B cell (primary cell): ENCODE measurements at regions not wholly inside any gene's neighbourhood (a gene's known extent, or its start where the extent isn't known, plus 50 kb on each side); places are given as distances from the start of the nearest gene placed in this dataset.

Source experiments
- ATAC-seq: fragments of 200-7000 bp; cut with Tn5 transposase; one replicate; pipeline ENCODE4 v1.10.0; 2021; ENCODE audit warnings: low read depth, mild to moderate bottlenecking, moderate number of reproducible peaks, moderate library complexity
- CTCF ChIA-PET: fragments of 350-600 bp; sonication (Branson Sonifier 250); formaldehyde crosslinking; loops from one replicate; lab custom pipeline; 2021; ENCODE audit warnings: antibody characterized with exemption, inconsistent platforms; lab: Charles Lee
- POLR2A ChIA-PET: fragments of 350-600 bp; sonication (Branson Sonifier 250); formaldehyde crosslinking; loops from one replicate; lab custom pipeline; 2021; ENCODE audit warnings: antibody characterized with exemption; lab: Charles Lee
- DNase-seq: peaks from one replicate; pipeline ENCODE4 v3.0.0; 2013
- H2AFZ ChIP-seq: 2 replicates; pipeline ENCODE4 v1.6.1; 2012; ENCODE audit warnings: mild to moderate bottlenecking, low read depth, low read length; ENCODE audit not compliant: insufficient read depth, poor library complexity, severe bottlenecking
- H3K27ac ChIP-seq, 2 donors: 1 replicate in 1 of 2; 2 replicates in 1 of 2; pipeline ENCODE4 v1.5.1; 2012 to 2013; ENCODE audit warnings: low read length in 2 of 2, mild to moderate bottlenecking in 2 of 2, moderate library complexity in 1 of 2
- H3K27me3 ChIP-seq, 4 experiments: fragments of 200-600 bp in 1 of 4; sonication (generic) in 1 of 4; replicated peaks in 1 of 4; 1 replicate in 2 of 4; 2 replicates in 2 of 4; pipeline versions ENCODE4 v1.6.1 to v1.7.0; 2013 to 2016; ENCODE audit warnings: low read length in 3 of 4, mild to moderate bottlenecking in 2 of 4, mixed read lengths in 1 of 4, moderate library complexity in 1 of 4; ENCODE audit not compliant: insufficient read depth in 4 of 4, control insufficient read depth in 3 of 4; ENCODE audit errors: control extremely low read depth in 1 of 4
- H3K36me3 ChIP-seq, 2 experiments: replicated peaks in 1 of 2; 1 replicate in 1 of 2; 2 replicates in 1 of 2; pipeline versions ENCODE4 v1.6.1 to v1.7.1; 2013; ENCODE audit warnings: low read length in 1 of 2; ENCODE audit not compliant: insufficient read depth in 2 of 2, control insufficient read depth in 1 of 2; ENCODE audit errors: control extremely low read depth in 1 of 2, extremely low read depth in 1 of 2
- H3K4me1 ChIP-seq, 2 donors: fragments of 200-600 bp in 1 of 2; sonication (generic) in 1 of 2; 1 replicate in 1 of 2; 2 replicates in 1 of 2; pipeline versions ENCODE4 v1.5.1 to v1.6.1; 2013 to 2017; ENCODE audit warnings: low read length in 2 of 2; ENCODE audit not compliant: control insufficient read depth in 2 of 2, insufficient read depth in 2 of 2
- H3K4me2 ChIP-seq: replicated peaks from 2 replicates; pipeline ENCODE3; 2012; ENCODE audit warnings: mild to moderate bottlenecking, low read depth, low read length; ENCODE audit not compliant: poor library complexity, severe bottlenecking
- H3K4me3 ChIP-seq, 5 experiments: fragments of 200-600 bp in 1 of 5; sonication (generic) in 1 of 5; 1 replicate in 3 of 5; 2 replicates in 2 of 5; pipeline versions ENCODE4 v1.5.1 to v1.7.0; 2011 to 2016; ENCODE audit warnings: low read length in 4 of 5, mild to moderate bottlenecking in 4 of 5, low read depth in 2 of 5, control low read depth in 1 of 5, moderate library complexity in 1 of 5; ENCODE audit not compliant: insufficient read depth in 1 of 5; ENCODE audit errors: control extremely low read depth in 1 of 5, extremely low read depth in 1 of 5
- H3K79me2 ChIP-seq: fragments of 200-600 bp; sonication (generic); one replicate; pipeline ENCODE4 v1.6.0; 2016; ENCODE audit warnings: low read length; ENCODE audit not compliant: control insufficient read depth, insufficient read depth
- H3K9ac ChIP-seq: fragments of 200-600 bp; sonication (generic); 2 replicates; pipeline ENCODE4 v1.6.1; 2017; ENCODE audit warnings: mild to moderate bottlenecking, low read length, moderate library complexity
- H3K9me3 ChIP-seq, 3 donors: one replicate each; pipeline versions ENCODE4 v1.6.1 to v1.7.1; 2013; ENCODE audit warnings: low read length in 2 of 3; ENCODE audit not compliant: control insufficient read depth in 2 of 3, insufficient read depth in 1 of 3; ENCODE audit errors: control extremely low read depth in 1 of 3
- H4K20me1 ChIP-seq: 2 replicates; pipeline ENCODE4 v1.6.0; 2012; ENCODE audit warnings: mild to moderate bottlenecking, low read length; ENCODE audit not compliant: insufficient read depth, control insufficient read depth, poor library complexity, severe bottlenecking
- H3K27ac Mint-ChIP-seq: one replicate; pipeline ENCODE4 v1.8.0; 2021; ENCODE audit warnings: mixed read lengths
- H3K27me3 Mint-ChIP-seq: one replicate; pipeline ENCODE4 v1.8.0; 2021; ENCODE audit warnings: mixed read lengths
- H3K4me1 Mint-ChIP-seq: one replicate; pipeline ENCODE4 v1.8.0; 2021; ENCODE audit warnings: mixed read lengths
- H3K4me3 Mint-ChIP-seq: one replicate; pipeline ENCODE4 v1.8.0; 2021; ENCODE audit warnings: mixed read lengths
- H3K9me3 Mint-ChIP-seq: one replicate; pipeline ENCODE4 v1.8.0; 2022; ENCODE audit warnings: mixed read lengths; ENCODE audit not compliant: insufficient read depth
- EZH2 ChIP-seq: IDR thresholded peaks from 2 replicates; pipeline ENCODE4 v1.6.1; 2012; ENCODE audit warnings: borderline replicate concordance, low read depth, mild to moderate bottlenecking, moderate library complexity, low read length; ENCODE audit not compliant: insufficient read depth, poor library complexity, severe bottlenecking
- WGBS: methylation state at CpG from one replicate; pipeline ENCODE4 v1.1.5; 2013; ENCODE audit warnings: missing lambda C conversion rate; ENCODE audit not compliant: insufficient coverage; 5-methylcytosine and 5-hydroxymethylcytosine counted together
- intact Hi-C: fragments of 100-400 bp; cut with micrococcal nuclease; formaldehyde crosslinking; loops from one replicate; pipeline ENCODE4 v1.10.0; 2022
- TF ChIP-seq, protein P1 (sequence below): fragments of 200-600 bp; IDR thresholded peaks from one replicate; pipeline ENCODE4 v1.8.0; 2022; ENCODE audit warnings: antibody characterized with exemption, mild to moderate bottlenecking

DNA sequence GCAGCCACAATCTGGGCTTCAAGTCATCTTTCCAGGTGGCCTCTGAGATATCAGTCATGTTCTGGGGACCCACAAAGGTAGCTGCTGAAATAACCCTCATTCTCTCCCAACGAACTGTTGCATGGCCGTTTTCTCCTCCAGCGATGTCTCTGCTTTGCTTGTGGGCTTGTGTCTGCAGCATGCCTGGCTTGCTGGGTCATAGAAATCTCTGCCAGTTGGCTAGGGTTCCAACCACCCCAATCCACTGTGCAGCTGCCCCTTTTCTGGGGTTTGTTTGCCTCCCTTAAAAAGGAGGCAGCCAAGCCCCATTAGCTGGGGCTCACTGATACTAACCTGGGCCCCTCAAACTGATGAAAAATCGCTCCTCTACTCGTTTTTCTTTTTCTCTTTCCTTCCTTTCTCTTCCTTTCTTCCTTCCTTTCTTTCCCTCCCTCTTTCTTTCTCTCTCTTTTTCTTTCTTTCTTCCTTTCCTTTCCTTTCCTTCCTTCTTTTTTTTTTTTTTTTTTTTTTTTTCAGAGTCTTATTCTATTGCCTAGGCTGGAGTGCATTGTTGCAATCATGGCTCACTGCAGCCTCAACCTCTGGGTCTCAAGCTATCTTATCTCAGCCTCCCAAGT, 680.0 kb downstream of the EPHA4 start:
- POLR2A ChIA-PET = no interaction called here
- Mint-ChIP-seq H3K4me1 (no peaks in the 10 kb centered on the region), H3K27ac (no peak overlapping the region), H3K4me3 (no peak overlapping the region), H3K9me3 (no peaks in the 10 kb centered on the region), H3K27me3 (peaks cover 17% of the 10 kb centered on the region)
- Histone ChIP-seq H2AFZ (no peak overlapping the region), H3K27me3 (no peaks in the 10 kb centered on the region), H4K20me1 (no peaks in the 10 kb centered on the region), H3K4me2 (no peak overlapping the region), H3K9me3 (no peaks in the 10 kb centered on the region), H3K4me1 (no peaks in the 10 kb centered on the region), H3K79me2 (no peaks in the 10 kb centered on the region), H3K27ac (no peak overlapping the region), H3K9ac (no peak overlapping the region), H3K4me3 (no peak overlapping the region), H3K36me3 (no peaks in the 10 kb centered on the region)
- CTCF ChIA-PET = no interaction called here
- 86% methylated on average over 5 of the region's 5 CpGs for WGBS
- no peak for TF ChIP-seq EZH2
- TF ChIP-seq, protein P1, sequence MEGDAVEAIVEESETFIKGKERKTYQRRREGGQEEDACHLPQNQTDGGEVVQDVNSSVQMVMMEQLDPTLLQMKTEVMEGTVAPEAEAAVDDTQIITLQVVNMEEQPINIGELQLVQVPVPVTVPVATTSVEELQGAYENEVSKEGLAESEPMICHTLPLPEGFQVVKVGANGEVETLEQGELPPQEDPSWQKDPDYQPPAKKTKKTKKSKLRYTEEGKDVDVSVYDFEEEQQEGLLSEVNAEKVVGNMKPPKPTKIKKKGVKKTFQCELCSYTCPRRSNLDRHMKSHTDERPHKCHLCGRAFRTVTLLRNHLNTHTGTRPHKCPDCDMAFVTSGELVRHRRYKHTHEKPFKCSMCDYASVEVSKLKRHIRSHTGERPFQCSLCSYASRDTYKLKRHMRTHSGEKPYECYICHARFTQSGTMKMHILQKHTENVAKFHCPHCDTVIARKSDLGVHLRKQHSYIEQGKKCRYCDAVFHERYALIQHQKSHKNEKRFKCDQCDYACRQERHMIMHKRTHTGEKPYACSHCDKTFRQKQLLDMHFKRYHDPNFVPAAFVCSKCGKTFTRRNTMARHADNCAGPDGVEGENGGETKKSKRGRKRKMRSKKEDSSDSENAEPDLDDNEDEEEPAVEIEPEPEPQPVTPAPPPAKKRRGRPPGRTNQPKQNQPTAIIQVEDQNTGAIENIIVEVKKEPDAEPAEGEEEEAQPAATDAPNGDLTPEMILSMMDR = no peak
- DNase-seq = no peak
- intact Hi-C loops = no loop called here
- ATAC-seq = no peak

DNA sequence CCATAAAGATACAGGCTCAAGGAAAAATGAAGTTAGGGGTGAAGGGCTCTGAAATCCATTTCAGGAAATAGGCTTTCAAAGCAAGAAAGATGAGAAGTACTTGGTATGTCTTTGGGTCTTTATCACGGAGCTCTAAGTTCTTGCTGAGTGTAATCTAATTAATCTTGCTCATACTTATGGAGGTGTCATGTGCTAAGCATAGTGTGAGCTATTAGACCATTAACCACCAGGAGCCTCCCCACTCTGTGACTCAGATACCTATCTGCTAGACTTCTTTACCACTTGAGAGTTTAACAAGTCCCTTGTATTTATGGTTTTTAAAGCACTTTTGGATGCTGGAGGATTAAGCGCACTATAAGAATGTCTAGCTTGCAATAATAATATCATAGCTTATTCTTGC, 678.7 kb downstream of the EPHA4 start:
- DNase-seq (no peak), ATAC-seq (no peak)
- Histone ChIP-seq H3K9me3 (no peaks in the 10 kb centered on the region), H3K4me2 (no peak overlapping the region), H3K9ac (no peak overlapping the region), H3K4me1 (no peaks in the 10 kb centered on the region), H3K4me3 (no peak overlapping the region), H3K27ac (no peak overlapping the region), H3K79me2 (no peaks in the 10 kb centered on the region), H3K27me3 (no peaks in the 10 kb centered on the region), H4K20me1 (no peaks in the 10 kb centered on the region), H2AFZ (no peak overlapping the region), H3K36me3 (no peaks in the 10 kb centered on the region)
- ChIA-PET POLR2A (interaction anchor here (0.5 kb wide), 1 partner anchor 678 kb away, joined by 8 read pairs; no protein-coding TSS in a partner anchor), CTCF (no interaction called here)
- Mint-ChIP-seq H3K4me3 (no peak overlapping the region), H3K27me3 (peaks cover 17% of the 10 kb centered on the region), H3K4me1 (no peaks in the 10 kb centered on the region), H3K9me3 (no peaks in the 10 kb centered on the region), H3K27ac (no peak overlapping the region)
- TF ChIP-seq, protein P1 = no peak
- no peak for TF ChIP-seq EZH2
- intact Hi-C loops = no loop called here
- no CpG with 5 or more reads among the region's 2 CpGs for WGBS
